Sigmoid colon (tissue), 4 donors: ENCODE measurements at regions not wholly inside any gene's neighbourhood (a gene's known extent, or its start where the extent isn't known, plus 50 kb on each side); places are given as distances from the start of the nearest gene placed in this dataset.

Experiments used
- CTCF ChIP-seq, 4 experiments: fragments of 450-650 bp in 3 of 4; fragments of 200-600 bp in 1 of 4; IDR thresholded peaks; one replicate each; pipeline ENCODE4 v1.5.1; 2016 to 2019; ENCODE audit warnings: antibody characterized with exemption in 4 of 4, mild to moderate bottlenecking in 3 of 4, moderate library complexity in 2 of 4
- EP300 ChIP-seq, 4 donors: sonication (generic); formaldehyde crosslinking; IDR thresholded peaks; one replicate each; pipeline ENCODE4 v1.6.1; 2017; ENCODE audit warnings: antibody characterized with exemption in 4 of 4

- TF ChIP-seq CTCF (IDR thresholded peaks at IDR 0.05) (no peak), EP300 (IDR thresholded peaks at IDR 0.05) (no peak)
These were observed 225.3 kb downstream of the ATP23 start for GRCh38 chr12:58166643-58167042.
